Coronary artery (tissue), 2 donors: ENCODE measurements at regions not wholly inside any gene's neighbourhood (a gene's known extent, or its start where the extent isn't known, plus 50 kb on each side); places are given as distances from the start of the nearest gene placed in this dataset.

Experiments used
- DNase-seq: peaks from one replicate; pipeline ENCODE4 v3.0.0-alpha.2; 2017; ENCODE audit warnings: low spot score
- H3K27ac ChIP-seq, 2 donors: fragments of 200-600 bp; sonication (generic); one replicate each; pipeline ENCODE4 v1.5.1; 2016 to 2019
- H3K4me3 ChIP-seq: fragments of 200-600 bp; sonication (generic); 2 replicates; pipeline ENCODE4 v1.5.1; 2016; ENCODE audit warnings: mild to moderate bottlenecking, moderate library complexity
- TF ChIP-seq, protein P1 (sequence below): fragments of 200-600 bp; sonication (generic); IDR thresholded peaks from one replicate; pipeline ENCODE4 v1.5.1; 2019; ENCODE audit warnings: antibody characterized with exemption

DNA sequence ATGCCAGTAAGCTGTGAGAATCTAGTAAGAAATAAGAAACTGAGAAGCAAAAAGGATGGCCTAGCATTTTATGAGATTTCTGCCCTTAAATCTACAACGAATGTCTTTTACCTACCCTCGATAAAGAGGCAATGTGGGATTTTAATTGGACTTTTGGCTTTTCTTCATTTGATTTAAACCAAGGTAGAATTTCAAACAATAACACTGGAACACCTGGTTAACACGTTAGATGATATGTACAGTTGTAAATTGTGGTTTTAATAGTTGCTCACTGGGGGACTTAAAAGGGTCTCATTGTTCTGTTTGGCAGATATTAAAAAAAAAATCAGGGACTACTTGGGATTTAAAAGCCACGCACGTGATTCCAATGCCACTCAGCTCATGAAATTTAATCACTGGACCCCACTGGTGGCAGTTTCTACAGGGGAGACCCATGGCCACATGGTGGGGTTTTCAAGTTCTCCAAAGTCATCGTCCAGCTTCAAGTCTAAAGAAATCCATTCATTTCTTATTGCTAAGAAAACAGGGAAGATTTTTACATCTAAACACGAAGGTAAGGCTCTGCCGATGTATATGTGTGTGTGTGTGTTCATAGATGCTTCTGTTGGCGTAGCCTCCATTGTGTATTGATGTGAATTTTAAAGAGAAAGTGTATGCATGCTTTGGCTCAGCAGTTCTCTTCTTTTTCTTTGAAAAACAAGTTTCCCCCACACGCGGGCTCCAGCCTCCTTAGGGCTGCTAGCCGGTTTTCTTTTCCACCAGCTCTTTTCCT is 588.6 kb upstream of the MKI67 start:
- DNase-seq, result no peak
- H3K27ac ChIP-seq, result no peak overlapping the region
- no peak overlapping the region for H3K4me3 ChIP-seq
- TF ChIP-seq, protein P1, sequence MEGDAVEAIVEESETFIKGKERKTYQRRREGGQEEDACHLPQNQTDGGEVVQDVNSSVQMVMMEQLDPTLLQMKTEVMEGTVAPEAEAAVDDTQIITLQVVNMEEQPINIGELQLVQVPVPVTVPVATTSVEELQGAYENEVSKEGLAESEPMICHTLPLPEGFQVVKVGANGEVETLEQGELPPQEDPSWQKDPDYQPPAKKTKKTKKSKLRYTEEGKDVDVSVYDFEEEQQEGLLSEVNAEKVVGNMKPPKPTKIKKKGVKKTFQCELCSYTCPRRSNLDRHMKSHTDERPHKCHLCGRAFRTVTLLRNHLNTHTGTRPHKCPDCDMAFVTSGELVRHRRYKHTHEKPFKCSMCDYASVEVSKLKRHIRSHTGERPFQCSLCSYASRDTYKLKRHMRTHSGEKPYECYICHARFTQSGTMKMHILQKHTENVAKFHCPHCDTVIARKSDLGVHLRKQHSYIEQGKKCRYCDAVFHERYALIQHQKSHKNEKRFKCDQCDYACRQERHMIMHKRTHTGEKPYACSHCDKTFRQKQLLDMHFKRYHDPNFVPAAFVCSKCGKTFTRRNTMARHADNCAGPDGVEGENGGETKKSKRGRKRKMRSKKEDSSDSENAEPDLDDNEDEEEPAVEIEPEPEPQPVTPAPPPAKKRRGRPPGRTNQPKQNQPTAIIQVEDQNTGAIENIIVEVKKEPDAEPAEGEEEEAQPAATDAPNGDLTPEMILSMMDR, result no peak

DNA sequence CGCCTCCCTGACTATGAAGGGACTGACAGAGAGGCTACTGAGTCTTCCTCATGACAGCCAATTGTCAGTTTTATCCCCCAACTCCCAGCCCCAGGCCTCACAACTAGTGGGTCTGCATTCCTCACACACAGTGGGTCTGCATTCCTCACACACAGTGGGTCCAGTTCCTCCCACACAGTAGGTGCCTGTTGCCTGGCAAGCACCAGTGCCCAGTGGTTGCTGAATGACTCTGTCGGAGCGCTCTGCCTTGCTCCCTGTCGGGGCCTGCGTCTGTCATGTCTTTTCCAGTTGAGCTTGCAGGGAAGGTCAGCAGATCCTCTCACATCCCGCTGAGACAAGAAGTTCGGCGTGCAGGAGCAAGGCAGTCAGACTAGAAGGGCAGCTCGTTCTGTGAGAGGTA is 590.0 kb upstream of the MKI67 start:
- DNase-seq, result no peak
- TF ChIP-seq, protein P1, result no peak
- Histone ChIP-seq H3K27ac (no peak overlapping the region), H3K4me3 (no peak overlapping the region)

DNA sequence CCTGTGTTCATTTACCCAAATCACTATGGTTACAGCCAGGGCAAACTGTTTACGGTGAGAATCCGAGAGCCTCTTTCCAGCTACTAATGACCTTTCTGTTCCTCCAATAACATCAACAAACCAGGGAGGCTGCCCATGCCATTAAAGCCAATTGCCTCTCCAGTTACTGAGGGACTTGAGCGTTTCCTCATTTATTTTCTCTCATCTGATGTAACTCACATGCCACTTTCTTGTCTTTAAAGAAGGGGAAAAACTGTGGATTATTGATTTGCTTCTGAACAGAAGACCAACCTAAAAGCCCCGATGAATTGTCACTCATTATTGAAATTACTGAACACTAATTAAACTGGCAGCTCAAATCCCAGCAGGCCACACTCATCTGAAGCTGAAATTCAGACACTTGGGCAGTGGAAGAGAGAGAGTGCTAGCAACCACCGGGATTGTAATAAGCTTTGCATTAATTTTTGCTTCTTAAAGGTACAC is 595.8 kb upstream of the MKI67 start:
- no peak overlapping the region for H3K27ac ChIP-seq

DNA sequence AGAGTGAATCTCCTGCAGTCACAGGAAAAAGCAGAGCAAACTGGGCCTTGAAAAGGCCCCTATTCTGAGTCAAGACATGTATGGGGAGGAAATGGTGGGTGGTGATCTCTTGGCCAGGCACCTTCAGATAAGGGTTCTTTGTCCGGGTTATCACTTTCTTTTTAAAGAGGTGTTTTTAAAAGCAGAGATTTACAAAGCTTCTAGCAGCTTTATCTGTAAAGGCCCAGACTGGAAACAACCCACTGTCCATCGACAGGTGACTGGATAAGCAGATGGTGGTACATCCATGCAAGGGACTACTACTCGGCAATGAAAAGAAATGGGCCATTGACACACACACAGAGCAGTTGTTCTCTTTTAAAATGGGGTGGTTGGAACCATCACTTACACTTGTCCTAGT is 596.7 kb upstream of the MKI67 start:
- TF ChIP-seq, protein P1, result no peak
- Histone ChIP-seq H3K4me3 (no peak overlapping the region), H3K27ac (no peak overlapping the region)
- DNase-seq, result no peak

More for the DNA sequence above, 595.8 kb upstream of the MKI67 start:
- H3K4me3 ChIP-seq, result no peak overlapping the region
- TF ChIP-seq, protein P1, result no peak
- DNase-seq, result no peak

DNA sequence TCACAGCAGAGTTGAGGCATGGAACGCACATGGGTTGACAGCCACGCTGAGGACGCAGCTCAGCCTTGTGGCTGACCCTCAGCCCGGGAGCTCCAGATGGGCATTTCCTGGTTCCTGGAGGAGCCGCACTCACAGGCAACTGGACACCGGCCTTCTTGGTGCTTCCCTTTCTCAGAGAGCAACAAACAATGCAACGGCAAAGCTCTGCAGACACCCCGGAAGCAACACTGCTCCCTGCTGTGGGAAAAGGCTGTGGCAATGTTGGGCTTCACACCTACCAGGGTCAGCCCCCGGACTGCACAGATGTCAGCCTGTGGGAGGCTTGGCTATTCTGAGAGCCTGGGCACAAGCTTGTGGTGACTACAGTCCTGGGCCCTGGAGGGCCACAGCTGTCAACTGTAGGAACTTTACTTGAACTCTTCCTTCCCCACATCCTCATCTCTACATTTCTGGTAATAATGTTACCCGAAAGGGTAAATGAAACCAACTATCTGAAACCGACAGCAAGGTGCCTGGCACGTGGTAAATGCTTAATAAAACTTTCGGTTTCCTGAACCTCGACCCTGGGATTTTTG is 597.5 kb upstream of the MKI67 start:
- TF ChIP-seq, protein P1, result no peak
- Histone ChIP-seq H3K27ac (no peak overlapping the region), H3K4me3 (no peak overlapping the region)
- peak; percentile 66 for DNase-seq

DNA sequence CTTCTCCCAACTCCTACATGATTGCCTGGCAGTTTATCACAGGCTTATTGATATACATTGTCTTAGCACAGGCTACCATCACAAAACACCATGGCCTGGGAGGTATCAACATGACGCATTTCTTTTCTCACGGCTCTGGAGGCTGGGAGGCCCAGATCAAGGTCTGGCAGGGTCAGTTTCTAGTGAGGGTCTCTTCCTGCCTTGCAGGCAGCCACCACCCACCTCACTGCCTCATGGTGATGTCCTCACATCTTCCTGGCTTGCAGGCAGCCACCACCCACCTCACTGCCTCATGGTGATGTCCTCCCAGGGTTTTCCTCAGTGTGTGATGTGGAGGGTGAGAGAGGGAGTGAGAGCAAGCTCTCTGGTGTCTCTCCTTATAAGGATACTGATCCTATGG is 599.3 kb upstream of the MKI67 start:
- H3K4me3 ChIP-seq, result no peak overlapping the region
- no peak overlapping the region for H3K27ac ChIP-seq
- DNase-seq, result peak; percentile 54
- TF ChIP-seq, protein P1, result no peak

DNA sequence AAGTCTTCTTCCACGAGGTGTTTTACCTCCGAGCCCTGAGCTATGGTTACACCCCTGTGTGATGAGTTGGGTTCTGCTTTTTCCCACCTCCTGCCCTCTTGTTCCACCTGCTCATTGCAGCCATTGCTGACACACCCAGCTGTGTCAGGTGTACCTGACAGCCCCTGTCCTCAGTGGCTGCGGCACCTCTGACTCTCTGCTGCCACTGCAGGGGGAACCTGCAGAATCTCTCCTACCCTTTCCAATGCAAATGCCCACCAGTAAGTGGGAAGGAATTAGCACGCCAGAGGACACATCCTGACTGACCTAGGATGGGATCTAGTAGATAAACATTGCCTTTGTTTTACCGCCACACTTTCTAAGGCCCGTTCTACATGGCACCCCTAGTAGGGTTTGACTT is 600.9 kb upstream of the MKI67 start:
- no peak overlapping the region for H3K4me3 ChIP-seq
- H3K27ac ChIP-seq, result no peak overlapping the region
- peak; percentile 35 for DNase-seq
- TF ChIP-seq, protein P1, result no peak
